HG03159 (cell line): ENCODE measurements at regions not wholly inside any gene's neighbourhood (a gene's known extent, or its start where the extent isn't known, plus 50 kb on each side); places are given as distances from the start of the nearest gene placed in this dataset.

Source experiments
- ATAC-seq: cut with Tn5 transposase; IDR thresholded peaks from one replicate; pipeline ENCODE4 v1.9.1; 2021; ENCODE audit warnings: mild to moderate bottlenecking, moderate library complexity; ENCODE audit not compliant: unreplicated experiment

DNA sequence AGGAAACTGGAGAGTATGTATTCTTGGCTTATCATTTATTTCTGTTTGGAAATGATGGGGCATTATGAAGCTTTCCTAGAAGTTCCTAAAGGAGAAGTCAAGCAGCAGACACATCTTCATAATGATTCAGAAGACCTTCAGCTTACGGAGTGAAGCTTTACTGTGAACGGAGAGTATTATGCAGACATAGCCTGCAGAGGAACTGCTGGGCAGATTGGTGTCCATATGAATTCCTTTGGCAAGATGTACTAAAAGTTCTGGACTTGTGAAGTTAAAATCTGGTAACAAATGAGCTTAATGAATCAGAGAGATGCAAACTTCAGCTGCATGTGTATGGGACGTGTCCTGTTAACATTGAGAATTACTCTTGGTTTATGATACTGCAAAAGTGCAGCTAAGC, 60.1 kb downstream of the NABP1 start:
- no peak for ATAC-seq

- ATAC-seq, result no peak
Measured at GRCh38 chr2:191738667-191739066, 60.7 kb downstream of the NABP1 start.

GRCh38 chr2:191739194-191739593, 61.3 kb downstream of the NABP1 start:
- no peak for ATAC-seq

- ATAC-seq, result peak; percentile 89
Measured at GRCh38 chr2:191740016-191740419, 62.1 kb downstream of the NABP1 start.

GRCh38 chr2:191740759-191741158, 62.8 kb downstream of the NABP1 start:
- no peak for ATAC-seq

- ATAC-seq, result no peak
Measured at GRCh38 chr2:191746346-191747169, 68.6 kb downstream of the NABP1 start.

- no peak for ATAC-seq
Measured at GRCh38 chr2:191747170-191747530, 69.2 kb downstream of the NABP1 start.

DNA sequence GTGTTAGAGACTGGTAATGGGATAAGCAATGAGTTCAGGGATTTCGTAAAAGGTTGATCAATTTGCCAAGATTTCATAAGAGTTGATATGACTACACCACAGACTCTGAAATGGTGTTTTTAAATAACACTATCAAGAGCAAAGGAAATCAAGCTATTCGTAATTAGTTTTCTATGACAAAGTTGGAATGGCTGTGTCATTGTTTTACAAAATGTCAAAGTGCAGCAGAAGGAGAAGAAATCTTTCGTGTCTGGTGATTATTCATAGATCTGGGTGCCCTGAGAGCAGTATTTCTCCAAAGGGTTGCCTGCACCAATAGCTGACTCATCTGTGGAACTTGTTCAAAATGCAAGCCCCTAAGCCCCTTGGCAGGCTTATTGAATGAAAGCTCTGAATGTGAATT, 70.1 kb downstream of the NABP1 start:
- peak; percentile 38 for ATAC-seq

DNA sequence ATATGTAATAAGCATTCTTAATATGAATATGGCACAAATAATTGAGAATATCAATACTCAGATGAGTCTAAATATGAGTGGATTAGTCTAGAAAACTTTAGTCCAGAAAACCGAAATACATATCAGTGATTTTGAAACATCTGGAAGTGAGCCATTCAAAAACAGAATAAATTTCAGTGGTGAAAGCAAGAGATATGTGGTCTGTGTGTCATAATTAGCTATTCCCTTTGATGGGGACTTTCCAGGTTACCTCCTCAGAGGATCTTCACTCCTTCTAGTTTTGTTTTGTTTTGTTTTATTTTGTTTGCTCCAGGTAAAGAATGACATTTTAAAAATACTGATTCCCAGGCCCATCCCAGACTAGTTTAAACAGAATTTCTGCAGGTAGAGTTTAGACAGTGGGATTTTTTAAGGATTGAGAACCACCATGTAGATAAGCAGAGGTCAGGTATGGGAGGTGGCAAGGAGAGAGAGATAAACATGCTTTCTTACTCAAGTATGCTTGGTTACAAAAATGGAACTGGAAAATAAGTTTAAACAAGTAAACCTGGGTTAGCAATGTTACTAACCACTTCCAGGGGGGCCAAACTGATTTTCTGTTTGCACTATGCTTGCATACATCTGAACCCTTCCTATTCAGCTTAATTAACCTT, 70.7 kb downstream of the NABP1 start:
- ATAC-seq, result peak; percentile 71

DNA sequence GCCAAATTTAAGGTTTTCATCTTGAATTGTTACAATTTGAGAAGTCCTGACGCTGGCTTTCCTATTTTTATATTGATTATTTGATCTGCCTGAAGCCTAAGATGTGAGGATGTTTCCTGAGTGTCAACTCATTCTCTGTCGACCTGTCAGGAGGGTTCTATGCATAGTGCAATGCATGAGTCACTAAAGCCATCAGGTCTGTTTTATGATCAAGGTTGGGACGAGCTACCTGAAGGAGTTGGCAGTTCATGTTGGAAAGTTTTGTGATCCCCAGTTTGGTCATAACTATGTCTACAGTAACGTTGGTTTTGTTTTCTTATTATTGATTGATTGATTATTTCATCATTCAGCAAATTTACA, 71.2 kb downstream of the NABP1 start:
- ATAC-seq, result no peak

DNA sequence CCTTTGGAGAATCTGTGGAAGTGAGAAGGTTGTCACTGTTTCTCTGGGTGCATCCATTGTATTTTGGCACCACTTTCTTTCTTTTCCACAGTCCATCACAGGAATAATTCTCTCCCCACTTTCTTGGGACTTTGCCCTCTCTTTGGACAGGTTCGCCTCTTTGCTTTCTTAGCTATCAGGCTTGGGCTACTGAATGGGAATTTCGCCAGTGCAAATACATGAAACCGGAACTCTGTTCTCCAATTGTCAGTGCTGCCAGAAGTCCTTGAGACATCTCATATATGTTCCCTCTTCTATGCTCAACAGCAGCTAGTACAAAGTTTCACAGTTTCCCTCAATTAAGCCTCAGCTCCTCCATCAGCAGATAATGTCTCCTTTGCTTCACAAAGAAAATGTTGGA, 76.2 kb downstream of the NABP1 start:
- no peak for ATAC-seq

DNA sequence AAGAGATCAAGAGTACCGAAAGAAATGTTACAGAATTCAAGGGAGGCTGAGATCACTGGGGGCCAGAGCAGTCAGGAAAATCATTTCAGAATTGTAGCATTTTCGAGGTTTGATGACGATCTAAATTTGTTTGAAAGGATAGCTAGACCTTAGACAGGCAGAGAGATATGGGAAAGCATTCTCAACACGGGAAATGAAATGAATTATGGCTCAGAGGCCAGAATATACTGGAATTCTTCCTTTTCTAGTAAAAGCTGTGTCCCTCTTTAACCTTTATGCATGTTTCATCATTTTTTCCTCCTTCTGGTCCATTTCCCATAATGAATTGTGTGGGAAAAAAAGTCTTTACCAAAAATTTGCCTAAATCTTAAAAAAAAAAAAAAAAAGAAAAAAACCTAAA, 78.8 kb downstream of the NABP1 start:
- no peak for ATAC-seq

GRCh38 chr2:191757208-191757607, 79.3 kb downstream of the NABP1 start:
- no peak for ATAC-seq

- ATAC-seq, result peak; percentile 100
Measured at GRCh38 chr2:191758518-191759507, 80.9 kb downstream of the NABP1 start.

- no peak for ATAC-seq
Measured at GRCh38 chr2:191759680-191760079, 81.7 kb downstream of the NABP1 start.

DNA sequence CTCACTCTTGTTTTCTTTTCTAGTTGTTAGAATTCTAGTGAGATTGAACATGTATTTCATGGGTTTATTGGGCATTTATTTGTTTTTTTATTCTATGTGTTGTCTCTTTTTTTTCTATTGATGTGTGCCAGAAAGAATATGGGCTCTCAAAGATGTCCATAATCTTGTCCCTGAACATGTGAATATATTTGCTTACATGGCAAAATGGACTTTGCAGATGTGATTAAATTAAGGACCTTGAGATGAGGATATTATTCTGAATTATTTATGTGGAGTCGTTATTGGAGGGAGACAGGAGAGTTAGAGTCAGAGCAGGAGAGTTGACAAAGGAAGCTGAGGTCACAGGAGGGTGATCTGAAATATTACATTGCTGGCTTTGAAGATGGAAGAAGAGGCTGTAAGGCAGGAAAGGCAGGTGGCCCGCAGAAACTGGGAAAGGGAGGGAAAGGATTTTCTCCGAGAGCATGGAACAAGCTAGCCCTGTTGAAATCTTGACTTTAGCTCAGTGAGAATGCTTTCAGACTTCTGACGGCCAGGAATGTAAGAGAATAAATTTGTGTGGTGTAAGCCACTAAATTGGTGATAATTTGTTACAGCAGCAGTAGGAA, 82.8 kb downstream of the NABP1 start:
- ATAC-seq, result no peak

- ATAC-seq, result no peak
Measured at GRCh38 chr2:191773136-191773535, 73.8 kb downstream of the CAVIN2 start.

GRCh38 chr2:191777351-191777750, 69.5 kb downstream of the CAVIN2 start:
- no peak for ATAC-seq

- ATAC-seq, result no peak
Measured at GRCh38 chr2:191778041-191778440, 68.8 kb downstream of the CAVIN2 start.

DNA sequence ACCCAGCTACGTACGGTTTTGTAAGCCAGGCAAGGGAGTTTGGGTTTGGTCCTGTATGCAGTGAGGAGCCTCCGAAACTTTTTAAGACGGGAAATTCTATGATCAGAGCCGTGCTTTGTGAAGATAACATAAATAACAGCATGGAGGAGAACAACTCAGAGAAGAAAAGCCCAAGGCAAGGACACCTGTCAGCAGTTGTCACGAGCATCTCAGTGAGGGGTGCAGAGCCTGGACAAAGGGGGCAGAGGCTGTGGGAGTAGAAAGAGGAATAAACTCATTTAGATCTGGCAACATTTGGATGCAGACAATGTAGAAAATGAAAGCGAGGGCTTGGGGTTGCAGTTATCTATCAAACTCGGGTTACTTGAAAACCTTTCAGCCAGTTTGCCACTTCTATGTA, 64.5 kb downstream of the CAVIN2 start:
- no peak for ATAC-seq

DNA sequence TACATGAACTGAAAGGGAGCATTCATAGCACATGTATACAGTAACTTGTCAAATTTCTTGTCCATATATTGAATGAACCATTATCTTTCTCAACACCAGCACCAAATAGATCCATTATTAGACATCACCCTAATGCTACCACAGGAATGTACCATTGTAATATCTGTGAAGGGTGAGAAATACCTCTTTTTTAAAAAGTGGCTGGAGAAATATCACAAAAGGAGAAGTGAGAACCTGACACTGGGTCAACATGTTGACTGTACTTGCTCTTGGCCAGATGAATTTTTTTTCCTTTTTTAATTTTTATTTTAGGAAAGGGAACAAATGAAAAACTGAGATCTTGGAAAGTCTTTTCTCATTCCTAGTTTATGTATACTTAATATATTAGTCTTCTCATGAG, 63.5 kb downstream of the CAVIN2 start:
- peak; percentile 68 for ATAC-seq
